CD4-positive, CD25-positive, alpha-beta regulatory T cell (primary cell): ENCODE measurements at regions not wholly inside any gene's neighbourhood (a gene's known extent, or its start where the extent isn't known, plus 50 kb on each side); places are given as distances from the start of the nearest gene placed in this dataset.
A peak's percentile ranks its signal among the peaks of the same experiment; 100 is the strongest.
"Not testable (repeated sequence)": the region's sequence is repeated elsewhere in the genome, so short reads cannot be mapped to it uniquely, and the experiment has no call there.

ENCODE experiments used
- ATAC-seq, 2 donors: fragments of 150-1000 bp; cut with Tn5 transposase; one replicate each; pipeline ENCODE4 v1.10.0; 2021; ENCODE audit warnings: low read depth in 2 of 2, moderate number of reproducible peaks in 2 of 2, moderate library complexity in 1 of 2
- DNase-seq, 3 donors: peaks; one replicate each; pipeline versions ENCODE4 v3.0.0 to v3.0.0-alpha.2; 2012 to 2022; ENCODE audit warnings: mixed read lengths in 1 of 3
- H3K27ac ChIP-seq: one replicate; pipeline ENCODE4 v1.7.0; 2013; ENCODE audit warnings: mild to moderate bottlenecking, low read length; ENCODE audit not compliant: insufficient read depth, poor library complexity, severe bottlenecking
- H3K27me3 ChIP-seq: one replicate; pipeline ENCODE4 v1.7.0; 2013; ENCODE audit warnings: low read length; ENCODE audit not compliant: control insufficient read depth, insufficient read depth
- H3K36me3 ChIP-seq: one replicate; pipeline ENCODE4 v1.7.0; 2013; ENCODE audit warnings: mild to moderate bottlenecking, low read length, moderate library complexity; ENCODE audit not compliant: control insufficient read depth, insufficient read depth
- H3K4me1 ChIP-seq: 2 replicates; pipeline ENCODE4 v1.7.0; 2013; ENCODE audit warnings: mild to moderate bottlenecking, low read length; ENCODE audit not compliant: insufficient read depth, control insufficient read depth, poor library complexity, severe bottlenecking
- H3K4me3 ChIP-seq: one replicate; pipeline ENCODE4 v1.7.0; 2013; ENCODE audit warnings: low read depth, mild to moderate bottlenecking, low read length, moderate library complexity
- H3K9me3 ChIP-seq, 2 experiments: 1 replicate in 1 of 2; 2 replicates in 1 of 2; pipeline ENCODE4 v1.7.0; 2013; ENCODE audit warnings: low read length in 2 of 2, mild to moderate bottlenecking in 1 of 2, moderate library complexity in 1 of 2; ENCODE audit not compliant: control insufficient read depth in 2 of 2
- H3K27ac Mint-ChIP-seq, 3 donors: one replicate each; pipeline ENCODE4 v1.8.0; 2020 to 2022; ENCODE audit warnings: mild to moderate bottlenecking in 3 of 3, mixed read lengths in 3 of 3, moderate library complexity in 2 of 3
- H3K27me3 Mint-ChIP-seq: one replicate; pipeline ENCODE4 v1.8.0; 2022; ENCODE audit warnings: mild to moderate bottlenecking, mixed read lengths
- H3K36me3 Mint-ChIP-seq: one replicate; pipeline ENCODE4 v1.8.0; 2020; ENCODE audit warnings: mixed read lengths
- H3K4me1 Mint-ChIP-seq, 4 donors: one replicate each; pipeline ENCODE4 v1.8.0; 2020 to 2022; ENCODE audit warnings: mixed read lengths in 4 of 4, mild to moderate bottlenecking in 1 of 4
- H3K4me3 Mint-ChIP-seq, 4 donors: one replicate each; pipeline ENCODE4 v1.8.0; 2020 to 2022; ENCODE audit warnings: mild to moderate bottlenecking in 4 of 4, mixed read lengths in 4 of 4, moderate library complexity in 3 of 4
- H3K9me3 Mint-ChIP-seq, 7 donors: one replicate each; pipeline ENCODE4 v1.8.0; 2020 to 2022; ENCODE audit warnings: mixed read lengths in 7 of 7, mild to moderate bottlenecking in 3 of 7, moderate library complexity in 2 of 7

DNA sequence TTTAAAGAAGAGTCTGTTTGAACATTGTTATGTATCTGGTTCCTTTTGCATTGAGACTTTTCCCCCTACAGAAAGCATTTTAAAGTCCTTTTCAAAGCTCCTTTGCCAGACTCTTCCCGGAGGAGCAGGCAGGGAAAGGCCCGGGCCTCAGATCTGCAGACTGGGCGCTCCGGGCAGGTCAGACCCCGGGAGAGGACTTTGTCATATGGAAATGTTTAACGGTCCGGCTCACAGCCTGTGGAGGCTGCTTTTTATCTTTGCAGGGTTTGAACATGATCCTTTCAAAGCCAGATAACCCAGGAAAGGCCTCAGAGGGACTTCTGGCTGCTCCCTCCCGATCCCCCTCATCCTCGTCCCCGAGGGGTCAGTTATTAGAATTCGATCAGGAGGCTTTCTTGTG, 82.1 kb upstream of the IRX2 start:
- Mint-ChIP-seq H3K27me3 (no peaks in the 10 kb centered on the region), H3K9me3 (peaks cover 0 to 6% (median 3%) of the 10 kb centered on the region in 7 donors), H3K27ac (no peak overlapping the region), H3K4me1 (no peaks in the 10 kb centered on the region), H3K4me3 (no peak overlapping the region), H3K36me3 (no peaks in the 10 kb centered on the region)
- no peaks in the 10 kb centered on the region for H3K4me1 ChIP-seq
- H3K9me3 ChIP-seq = no peaks in the 10 kb centered on the region
- DNase-seq = no peak
- ATAC-seq = no peak
- H3K36me3 ChIP-seq = no peaks in the 10 kb centered on the region
- H3K27ac ChIP-seq = no peak overlapping the region
- H3K27me3 ChIP-seq = no peaks in the 10 kb centered on the region
- H3K4me3 ChIP-seq = no peak overlapping the region

DNA sequence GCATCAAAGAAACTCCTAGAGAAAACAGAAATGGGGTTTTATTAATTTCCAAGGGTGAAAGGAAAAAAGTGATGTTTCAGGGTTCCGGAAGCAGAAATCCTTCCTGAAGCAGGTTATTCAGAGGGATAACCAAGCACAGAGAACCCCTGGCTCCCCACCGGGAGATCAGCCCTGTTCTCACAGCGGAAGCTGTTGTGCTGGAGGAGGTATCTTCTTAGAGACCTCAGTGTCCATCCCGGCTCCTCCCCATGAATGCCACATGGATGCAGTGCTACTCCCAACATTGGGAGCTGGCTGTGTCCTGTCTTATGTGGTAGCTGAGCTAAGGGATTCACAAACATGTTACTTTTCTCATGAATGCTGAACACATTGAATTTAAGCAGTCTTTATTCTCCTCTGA, 80.9 kb upstream of the IRX2 start:
- H3K27me3 Mint-ChIP-seq = no peaks in the 10 kb centered on the region
- H3K36me3 ChIP-seq = no peaks in the 10 kb centered on the region
- peaks cover 0 to 6% (median 2%) of the 10 kb centered on the region in 7 donors for H3K9me3 Mint-ChIP-seq
- H3K4me3 Mint-ChIP-seq = no peak overlapping the region
- no peaks in the 10 kb centered on the region for H3K36me3 Mint-ChIP-seq
- no peak overlapping the region for H3K27ac ChIP-seq
- no peaks in the 10 kb centered on the region for H3K9me3 ChIP-seq
- no peak overlapping the region for H3K27ac Mint-ChIP-seq
- no peaks in the 10 kb centered on the region for H3K4me1 ChIP-seq
- H3K4me3 ChIP-seq = no peak overlapping the region
- H3K4me1 Mint-ChIP-seq = no peaks in the 10 kb centered on the region
- no peaks in the 10 kb centered on the region for H3K27me3 ChIP-seq
- ATAC-seq = no peak
- DNase-seq = no peak

DNA sequence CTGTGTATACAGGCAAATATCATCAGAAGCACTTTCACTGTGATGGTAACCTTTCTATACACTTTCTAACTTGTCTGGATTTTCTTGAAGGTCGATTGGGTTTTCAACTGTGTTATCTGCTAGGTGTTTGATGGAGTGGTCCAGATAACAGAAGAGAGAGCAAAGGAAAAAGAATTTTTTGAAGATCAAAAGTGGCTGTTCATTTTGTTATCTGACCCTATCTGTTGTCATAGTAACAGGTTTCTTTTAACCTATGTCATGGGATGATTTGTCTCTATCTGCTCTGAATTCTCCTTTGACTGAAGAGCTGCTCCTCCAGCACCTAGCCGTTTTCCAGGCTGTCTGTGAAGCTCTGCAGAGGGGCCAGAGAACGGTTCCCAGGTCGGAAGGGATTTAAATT, 77.8 kb upstream of the IRX2 start:
- no peak overlapping the region for H3K27ac Mint-ChIP-seq
- no peak for DNase-seq
- no peak overlapping the region for H3K27ac ChIP-seq
- H3K4me3 ChIP-seq = no peak overlapping the region
- H3K4me1 ChIP-seq = no peaks in the 10 kb centered on the region
- no peaks in the 10 kb centered on the region for H3K36me3 ChIP-seq
- no peak for ATAC-seq
- H3K27me3 ChIP-seq = no peaks in the 10 kb centered on the region
- no peaks in the 10 kb centered on the region for H3K27me3 Mint-ChIP-seq
- no peaks in the 10 kb centered on the region for H3K36me3 Mint-ChIP-seq
- H3K9me3 ChIP-seq = no peaks in the 10 kb centered on the region
- H3K9me3 Mint-ChIP-seq = peaks cover 2 to 21% (median 8%) of the 10 kb centered on the region in 7 donors
- no peaks in the 10 kb centered on the region for H3K4me1 Mint-ChIP-seq
- H3K4me3 Mint-ChIP-seq = no peak overlapping the region

DNA sequence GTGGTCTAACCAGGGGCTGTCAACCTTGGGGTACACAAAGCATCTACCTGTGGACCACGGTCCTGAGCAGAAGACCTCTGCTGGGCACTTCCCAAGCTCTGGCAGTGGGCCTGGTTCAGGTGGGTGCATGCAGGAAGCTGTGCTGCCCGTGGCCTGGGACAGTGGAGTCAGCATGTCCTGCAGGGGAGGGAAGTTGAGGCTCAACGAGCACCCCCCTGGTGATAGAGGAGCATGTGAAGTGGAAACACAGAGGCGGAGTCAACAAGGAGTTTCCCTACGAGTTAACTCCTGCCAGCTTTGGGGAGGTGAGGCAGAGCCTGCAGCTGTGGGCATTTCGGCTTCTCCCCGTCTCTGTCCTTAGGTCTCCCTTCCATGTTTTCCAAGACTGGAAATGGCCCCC, 67.5 kb upstream of the IRX2 start:
- ATAC-seq (no peak), DNase-seq (no peak)
- H3K36me3 Mint-ChIP-seq = no peaks in the 10 kb centered on the region
- H3K9me3 Mint-ChIP-seq = peaks cover 0 to 5% (median 3%) of the 10 kb centered on the region in 7 donors
- Histone ChIP-seq H3K4me3 (no peak overlapping the region), H3K27ac (no peak overlapping the region), H3K4me1 (no peaks in the 10 kb centered on the region), H3K9me3 (no peaks in the 10 kb centered on the region), H3K36me3 (no peaks in the 10 kb centered on the region), H3K27me3 (no peaks in the 10 kb centered on the region)
- no peaks in the 10 kb centered on the region for H3K4me1 Mint-ChIP-seq
- H3K27me3 Mint-ChIP-seq = no peaks in the 10 kb centered on the region
- H3K4me3 Mint-ChIP-seq = no peak overlapping the region
- H3K27ac Mint-ChIP-seq = peak overlapping the region in 1 of 3 donors; percentile 39

DNA sequence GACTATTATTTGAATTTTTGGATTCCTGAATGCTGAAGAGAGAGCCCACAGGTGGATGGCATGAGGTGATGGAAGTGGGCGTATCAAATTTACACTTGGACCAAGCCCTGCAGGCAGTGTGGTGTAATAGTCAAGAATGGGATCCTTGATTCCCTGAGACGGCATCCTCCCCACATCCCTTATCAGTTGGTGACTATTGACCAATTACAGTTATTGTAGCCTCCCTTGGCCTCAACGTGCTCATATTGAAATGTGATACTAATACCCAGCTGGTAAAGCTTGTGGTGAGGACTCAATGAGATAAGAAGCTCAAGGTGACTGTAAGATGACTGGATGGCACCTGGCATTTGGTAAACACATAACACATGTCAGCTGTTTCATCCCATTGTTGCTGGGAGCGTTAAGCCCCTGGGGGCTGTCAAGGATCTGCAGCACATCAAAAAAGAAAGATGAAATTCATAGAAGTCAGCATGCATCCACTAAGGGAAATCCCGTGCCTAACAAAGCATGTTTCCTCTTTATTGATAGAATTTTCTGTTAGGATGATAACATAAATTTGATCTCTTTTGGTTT, 65.6 kb upstream of the IRX2 start:
- Mint-ChIP-seq H3K27ac (no peak overlapping the region), H3K36me3 (no peaks in the 10 kb centered on the region)
- no peak overlapping the region for H3K4me3 ChIP-seq

DNA sequence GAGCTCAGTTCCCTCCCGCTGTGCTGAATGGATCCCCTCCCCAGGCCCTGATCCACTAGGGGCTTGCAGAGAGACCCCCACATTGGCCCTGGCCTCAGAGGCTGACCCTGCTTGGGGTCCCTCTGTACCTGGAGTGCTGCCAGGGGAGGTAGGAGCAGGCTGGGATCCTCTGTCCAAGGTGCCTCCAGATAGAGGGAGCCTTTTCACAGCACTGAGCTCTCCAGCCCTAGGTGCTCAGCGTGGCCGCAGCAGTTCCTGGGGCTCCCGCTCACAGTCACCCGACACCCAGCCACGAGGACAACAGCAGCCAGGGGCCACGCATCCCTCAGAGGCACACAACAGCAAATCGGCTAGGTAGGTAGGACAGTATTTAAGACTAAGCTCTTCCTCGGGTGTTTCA, 62.2 kb upstream of the IRX2 start:
- H3K27me3 Mint-ChIP-seq = no peaks in the 10 kb centered on the region
- no peaks in the 10 kb centered on the region for H3K9me3 ChIP-seq
- H3K4me1 ChIP-seq = no peaks in the 10 kb centered on the region
- H3K36me3 ChIP-seq = no peaks in the 10 kb centered on the region
- no peaks in the 10 kb centered on the region for H3K27me3 ChIP-seq
- ATAC-seq (no peak), DNase-seq (no peak)
- no peak overlapping the region for H3K27ac ChIP-seq
- no peaks in the 10 kb centered on the region for H3K4me1 Mint-ChIP-seq
- no peak overlapping the region for H3K4me3 Mint-ChIP-seq
- no peak overlapping the region for H3K4me3 ChIP-seq
- peaks cover 0 to 6% (median 3%) of the 10 kb centered on the region in 7 donors for H3K9me3 Mint-ChIP-seq
- no peaks in the 10 kb centered on the region for H3K36me3 Mint-ChIP-seq
- peak overlapping the region in 1 of 3 donors; percentile 56 for H3K27ac Mint-ChIP-seq

More for the DNA sequence above, 65.6 kb upstream of the IRX2 start:
- no peak for ATAC-seq
- Histone ChIP-seq H3K36me3 (no peaks in the 10 kb centered on the region), H3K9me3 (no peaks in the 10 kb centered on the region), H3K4me1 (no peaks in the 10 kb centered on the region), H3K27ac (no peak overlapping the region), H3K27me3 (no peaks in the 10 kb centered on the region)
- Mint-ChIP-seq H3K4me3 (no peak overlapping the region), H3K27me3 (no peaks in the 10 kb centered on the region), H3K4me1 (no peaks in the 10 kb centered on the region), H3K9me3 (peaks cover 0 to 4% (median 2%) of the 10 kb centered on the region in 7 donors)
- no peak for DNase-seq

DNA sequence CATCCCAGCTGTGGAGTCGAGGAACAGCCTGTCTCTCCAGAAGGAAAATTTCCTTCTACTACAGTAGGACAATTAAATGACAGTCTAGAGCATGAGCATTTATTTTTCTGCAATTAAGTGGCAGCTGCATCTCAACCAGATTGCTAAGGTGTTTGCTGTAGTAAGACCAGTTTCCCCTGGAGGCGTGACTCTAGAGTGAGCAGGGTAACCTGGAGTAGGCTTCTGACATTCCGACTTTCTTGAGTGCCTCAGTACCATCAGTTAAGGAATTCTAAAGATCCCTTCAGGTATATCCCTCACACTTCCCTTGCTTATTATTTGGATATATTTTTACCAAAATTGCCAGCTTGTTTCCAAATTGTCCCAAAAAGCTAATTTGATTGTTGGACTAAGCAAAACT, 59.2 kb upstream of the IRX2 start:
- H3K27me3 Mint-ChIP-seq = no peaks in the 10 kb centered on the region
- Histone ChIP-seq H3K9me3 (peaks cover 0 to 2% of the 10 kb centered on the region in 2 experiments), H3K27ac (no peak overlapping the region), H3K27me3 (no peaks in the 10 kb centered on the region), H3K4me3 (no peak overlapping the region), H3K4me1 (no peaks in the 10 kb centered on the region), H3K36me3 (no peaks in the 10 kb centered on the region)
- peaks cover 0 to 8% (median 3%) of the 10 kb centered on the region in 7 donors for H3K9me3 Mint-ChIP-seq
- no peaks in the 10 kb centered on the region for H3K36me3 Mint-ChIP-seq
- H3K27ac Mint-ChIP-seq = peak overlapping the region in 1 of 3 donors; percentile 45
- DNase-seq = no peak
- no peaks in the 10 kb centered on the region for H3K4me1 Mint-ChIP-seq
- H3K4me3 Mint-ChIP-seq = no peak overlapping the region
- no peak for ATAC-seq

DNA sequence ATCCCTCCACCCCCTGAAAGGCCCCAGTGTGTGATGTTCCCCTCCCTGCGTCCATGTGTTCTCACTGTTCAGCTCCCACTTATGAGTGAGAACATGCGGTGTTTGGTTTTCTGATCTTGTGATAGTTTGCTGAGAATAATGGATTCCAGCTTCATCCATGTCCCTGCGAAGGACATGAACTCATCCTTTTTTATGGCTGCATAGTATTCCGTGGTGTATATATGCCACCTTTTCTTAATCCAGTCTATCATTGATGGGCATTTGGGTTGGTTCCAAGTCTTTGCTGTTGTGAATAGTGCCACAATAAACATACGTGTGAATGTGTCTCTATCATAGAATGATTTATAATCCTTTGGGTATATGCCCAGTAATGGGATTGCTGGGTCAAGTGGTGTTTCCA, 55.8 kb upstream of the IRX2 start:
- not testable (repeated sequence) for H3K9me3 ChIP-seq, H3K27me3 Mint-ChIP-seq, H3K4me3 ChIP-seq, H3K27ac ChIP-seq, H3K27me3 ChIP-seq, ATAC-seq, H3K4me1 Mint-ChIP-seq, DNase-seq, H3K9me3 Mint-ChIP-seq, H3K36me3 Mint-ChIP-seq, H3K4me1 ChIP-seq, H3K27ac Mint-ChIP-seq, H3K36me3 ChIP-seq, H3K4me3 Mint-ChIP-seq
